Omental fat pad (tissue), 3 donors: ENCODE measurements at regions not wholly inside any gene's neighbourhood (a gene's known extent, or its start where the extent isn't known, plus 50 kb on each side); places are given as distances from the start of the nearest gene placed in this dataset.

Experiments used
- ATAC-seq: fragments of 150-250 bp; one replicate; pipeline ENCODE4 v1.9.1; 2016; ENCODE audit warnings: mild to moderate bottlenecking, moderate library complexity; ENCODE audit not compliant: low FRiP score
- DNase-seq: peaks from one replicate; pipeline ENCODE4 v3.0.0-alpha.2; 2019; ENCODE audit warnings: low spot score
- CTCF ChIP-seq, 3 donors: fragments of 450-650 bp; IDR thresholded peaks; one replicate each; pipeline ENCODE4 v1.5.1; 2016 to 2017; ENCODE audit warnings: antibody characterized with exemption in 3 of 3, mild to moderate bottlenecking in 3 of 3, moderate library complexity in 2 of 3

- ATAC-seq (no peak), DNase-seq (no peak)
- no peak for TF ChIP-seq CTCF (IDR thresholded peaks at IDR 0.05)
Measured at GRCh38 chr5:74940782-74941353, 74.7 kb upstream of the FAM169A start.

DNA sequence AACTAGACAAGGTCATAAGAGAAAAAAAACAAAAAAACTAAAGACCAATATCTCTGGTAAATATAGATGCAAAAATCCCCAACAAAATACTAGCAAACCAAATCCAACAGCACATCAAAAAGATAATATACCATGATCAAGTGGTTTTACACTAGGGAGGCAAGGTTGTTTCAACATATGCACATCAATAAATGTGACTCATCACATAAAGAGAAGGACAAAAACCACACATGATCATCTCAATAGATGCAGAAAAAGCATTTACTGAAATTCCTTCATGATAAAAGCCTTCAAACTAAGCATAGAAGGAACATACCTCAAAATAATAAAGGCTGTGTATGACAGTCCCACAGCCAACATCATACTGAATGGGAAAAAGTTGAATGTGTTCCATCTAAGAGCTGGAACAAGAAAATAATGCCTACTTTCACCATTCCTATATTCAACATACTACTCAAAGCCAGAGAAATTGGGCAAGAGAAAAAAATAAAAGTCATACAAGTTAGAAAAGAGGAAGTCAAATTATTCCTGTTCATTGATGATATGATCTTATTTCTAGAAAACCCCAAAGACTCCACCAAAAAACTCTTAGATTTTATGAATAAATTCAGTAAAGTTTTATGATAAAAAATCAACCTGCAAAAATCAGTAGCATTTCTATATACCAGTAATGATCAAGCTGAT, 72.2 kb upstream of the FAM169A start:
- TF ChIP-seq CTCF (IDR thresholded peaks at IDR 0.05): no peak
- no peak for DNase-seq
- ATAC-seq: no peak

DNA sequence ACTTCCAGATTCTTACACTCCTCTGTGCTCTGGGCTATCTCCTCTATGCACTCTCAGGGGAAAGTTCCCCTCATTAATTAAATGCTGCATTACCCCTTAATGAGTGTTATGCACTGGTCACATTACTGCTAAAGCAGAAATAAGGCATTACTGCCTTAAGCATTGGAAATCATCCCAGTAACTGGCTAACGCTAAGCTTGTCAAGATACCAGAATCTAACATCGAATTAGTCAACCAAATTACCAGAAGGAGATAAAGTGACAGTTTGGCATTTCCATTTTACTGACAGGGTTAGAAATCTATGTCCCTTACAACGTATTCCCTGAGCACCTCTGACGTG, 69.5 kb upstream of the FAM169A start:
- no peak for TF ChIP-seq CTCF (IDR thresholded peaks at IDR 0.05)
- ATAC-seq (no peak), DNase-seq (no peak)

GRCh38 chr5:74934949-74935751, 69.0 kb upstream of the FAM169A start:
- no peak for TF ChIP-seq CTCF (IDR thresholded peaks at IDR 0.05)
- ATAC-seq: no peak
- no peak for DNase-seq

GRCh38 chr5:74927336-74927735, 61.1 kb upstream of the FAM169A start:
- TF ChIP-seq CTCF (IDR thresholded peaks at IDR 0.05): no peak
- no peak for DNase-seq
- ATAC-seq: no peak

DNA sequence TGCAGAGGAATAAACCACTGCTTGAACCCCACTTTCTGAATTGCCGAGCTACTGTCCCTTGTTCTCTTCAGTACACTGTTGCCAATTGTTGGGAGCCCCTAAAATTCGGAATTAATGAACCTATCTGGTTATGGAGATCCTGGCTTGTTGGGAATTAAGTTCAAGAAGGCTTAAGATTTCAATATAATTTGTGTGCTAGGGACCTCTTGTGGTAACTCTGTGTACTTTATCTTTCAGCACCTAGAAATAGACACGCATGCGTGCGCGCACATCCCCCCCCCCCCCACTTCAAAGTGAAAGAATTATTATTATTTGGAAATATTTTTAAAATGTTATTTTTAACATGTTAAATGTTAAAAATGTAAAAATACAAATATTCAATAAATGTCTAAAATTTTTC, 53.3 kb upstream of the FAM169A start:
- peak in 1 of 3 donors; percentile 8 for TF ChIP-seq CTCF (IDR thresholded peaks at IDR 0.05)
- no peak for ATAC-seq
- DNase-seq: no peak
